ENCODE measurements at regions not wholly inside any gene's neighbourhood (a gene's known extent, or its start where the extent isn't known, plus 50 kb on each side); places are given as distances from the start of the nearest gene placed in this dataset.

DNA sequence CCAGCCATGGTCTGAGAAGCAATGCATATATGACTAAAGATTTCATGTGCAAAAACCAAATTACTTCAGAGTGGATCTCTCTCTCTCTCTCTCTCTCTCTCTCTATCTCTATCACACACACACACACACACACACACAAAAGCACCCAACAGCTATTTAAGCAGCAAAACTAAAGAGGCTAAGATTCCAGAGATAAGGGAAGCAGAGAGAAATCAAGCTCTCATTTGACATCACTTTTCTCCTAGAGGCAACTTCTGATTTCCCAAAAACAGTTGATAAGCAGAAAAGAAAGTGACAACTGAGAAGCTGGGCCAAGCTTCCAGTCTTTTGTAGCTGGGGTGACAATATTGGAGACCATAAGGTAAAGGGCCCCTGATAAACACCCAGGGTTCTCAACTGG, 526.0 kb upstream of the NR2F2 start:
- no peaks in the 10 kb centered on the region for H3K27me3 ChIP-seq
- no peaks in the 10 kb centered on the region for H3K9me3 ChIP-seq
- no peak for DNase-seq (ENCODE audit: low spot score in 2 of 2)
- H3K4me1 ChIP-seq, result no peaks in the 10 kb centered on the region
- no peak overlapping the region for H3K4me3 ChIP-seq
- H3K36me3 ChIP-seq, result no peaks in the 10 kb centered on the region
- no peak overlapping the region for H3K27ac ChIP-seq
- TF ChIP-seq POLR2A (IDR thresholded peaks at IDR 0.05), result no peak

DNA sequence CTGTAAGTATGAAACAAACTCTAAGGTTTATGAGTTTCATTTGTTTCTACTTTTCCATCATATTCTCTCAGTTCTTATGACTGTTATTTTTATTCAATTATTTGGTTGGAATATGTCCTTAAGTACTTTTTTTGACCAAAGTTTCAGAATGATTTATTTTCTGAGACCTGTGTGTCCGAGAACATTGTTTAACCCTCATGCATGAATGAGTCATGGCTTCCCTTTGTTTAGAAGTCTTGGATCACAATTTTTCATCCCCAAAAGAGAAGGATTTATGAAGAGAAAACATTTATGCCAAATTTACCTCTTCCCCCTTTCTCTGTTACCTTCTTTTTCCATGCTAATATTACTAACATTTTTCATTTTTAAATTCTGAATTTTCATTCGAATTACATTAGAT, 518.0 kb upstream of the NR2F2 start:
- H3K36me3 ChIP-seq, result no peaks in the 10 kb centered on the region
- DNase-seq (ENCODE audit: low spot score in 2 of 2), result no peak
- no peaks in the 10 kb centered on the region for H3K9me3 ChIP-seq
- no peak overlapping the region for H3K27ac ChIP-seq
- no peaks in the 10 kb centered on the region for H3K27me3 ChIP-seq
- TF ChIP-seq, protein P1, sequence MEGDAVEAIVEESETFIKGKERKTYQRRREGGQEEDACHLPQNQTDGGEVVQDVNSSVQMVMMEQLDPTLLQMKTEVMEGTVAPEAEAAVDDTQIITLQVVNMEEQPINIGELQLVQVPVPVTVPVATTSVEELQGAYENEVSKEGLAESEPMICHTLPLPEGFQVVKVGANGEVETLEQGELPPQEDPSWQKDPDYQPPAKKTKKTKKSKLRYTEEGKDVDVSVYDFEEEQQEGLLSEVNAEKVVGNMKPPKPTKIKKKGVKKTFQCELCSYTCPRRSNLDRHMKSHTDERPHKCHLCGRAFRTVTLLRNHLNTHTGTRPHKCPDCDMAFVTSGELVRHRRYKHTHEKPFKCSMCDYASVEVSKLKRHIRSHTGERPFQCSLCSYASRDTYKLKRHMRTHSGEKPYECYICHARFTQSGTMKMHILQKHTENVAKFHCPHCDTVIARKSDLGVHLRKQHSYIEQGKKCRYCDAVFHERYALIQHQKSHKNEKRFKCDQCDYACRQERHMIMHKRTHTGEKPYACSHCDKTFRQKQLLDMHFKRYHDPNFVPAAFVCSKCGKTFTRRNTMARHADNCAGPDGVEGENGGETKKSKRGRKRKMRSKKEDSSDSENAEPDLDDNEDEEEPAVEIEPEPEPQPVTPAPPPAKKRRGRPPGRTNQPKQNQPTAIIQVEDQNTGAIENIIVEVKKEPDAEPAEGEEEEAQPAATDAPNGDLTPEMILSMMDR (IDR thresholded peaks at IDR 0.05), result no peak
- TF ChIP-seq EP300 (IDR thresholded peaks at IDR 0.05), result no peak
- no peak for TF ChIP-seq POLR2AphosphoS5 (IDR thresholded peaks at IDR 0.05)
- no peak for TF ChIP-seq POLR2A (IDR thresholded peaks at IDR 0.05)
- H3K4me1 ChIP-seq, result no peaks in the 10 kb centered on the region
- WGBS, result 73% methylated on average over 2 of the region's 2 CpGs
- no peak overlapping the region for H3K4me3 ChIP-seq

DNA sequence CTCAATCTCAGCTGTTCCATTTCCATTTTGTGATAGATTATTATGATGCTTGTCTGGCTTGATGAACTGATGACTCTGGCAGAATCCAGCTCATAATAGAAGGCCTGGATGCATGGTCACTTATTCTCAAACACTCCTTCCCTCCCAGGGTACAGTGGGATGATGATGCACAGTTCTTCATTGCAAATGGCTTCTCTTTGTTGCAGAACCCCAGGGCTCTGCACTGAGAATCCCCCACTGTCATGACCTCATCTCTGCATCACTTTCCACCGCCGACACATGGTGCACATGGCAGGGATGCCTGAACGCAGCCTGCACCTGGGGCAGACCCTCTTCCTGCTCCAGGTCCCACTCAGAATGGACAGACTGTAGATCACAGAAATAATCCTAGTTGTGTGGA, 515.6 kb upstream of the NR2F2 start:
- TF ChIP-seq, protein P1 (IDR thresholded peaks at IDR 0.05), result no peak
- no peak for TF ChIP-seq POLR2AphosphoS5 (IDR thresholded peaks at IDR 0.05)
- TF ChIP-seq POLR2A (IDR thresholded peaks at IDR 0.05), result no peak
- no peak for TF ChIP-seq EP300 (IDR thresholded peaks at IDR 0.05)
- no peak for DNase-seq (ENCODE audit: low spot score in 2 of 2)
- H3K9me3 ChIP-seq, result no peaks in the 10 kb centered on the region
- no peak overlapping the region for H3K27ac ChIP-seq
- H3K4me1 ChIP-seq, result no peaks in the 10 kb centered on the region
- no peak overlapping the region for H3K4me3 ChIP-seq
- WGBS, result 87% methylated on average over 3 of the region's 3 CpGs
- no peaks in the 10 kb centered on the region for H3K36me3 ChIP-seq
- H3K27me3 ChIP-seq, result no peaks in the 10 kb centered on the region

DNA sequence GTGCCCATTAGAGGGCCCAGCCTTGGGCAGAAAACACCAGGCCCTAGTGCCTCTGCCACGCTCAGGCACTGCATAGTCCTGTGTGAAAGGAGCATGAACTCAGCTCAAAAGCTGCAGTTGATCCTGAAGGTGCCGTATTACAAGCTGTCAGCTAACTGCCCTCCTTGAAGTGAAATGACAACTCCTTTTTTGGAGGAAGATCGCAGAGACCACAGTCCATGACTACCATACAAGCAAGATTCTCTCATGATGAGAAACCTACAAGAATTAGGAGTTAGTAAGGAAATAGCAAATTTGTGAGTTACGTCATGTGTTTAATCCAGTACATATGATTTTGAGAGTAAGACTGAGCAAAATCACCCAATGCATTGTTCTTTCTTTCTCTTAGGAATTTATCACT, 513.9 kb upstream of the NR2F2 start:
- Histone ChIP-seq H3K36me3 (no peaks in the 10 kb centered on the region), H3K9me3 (no peaks in the 10 kb centered on the region), H3K27ac (no peak overlapping the region), H3K4me1 (no peaks in the 10 kb centered on the region), H3K4me3 (no peak overlapping the region), H3K27me3 (no peaks in the 10 kb centered on the region)
- 85% methylated on average over 4 of the region's 4 CpGs for WGBS
- TF ChIP-seq POLR2A (IDR thresholded peaks at IDR 0.05) (no peak), POLR2AphosphoS5 (IDR thresholded peaks at IDR 0.05) (no peak), EP300 (IDR thresholded peaks at IDR 0.05) (no peak)
- TF ChIP-seq, protein P1 (IDR thresholded peaks at IDR 0.05), result no peak
- no peak for DNase-seq (ENCODE audit: low spot score in 2 of 2)

DNA sequence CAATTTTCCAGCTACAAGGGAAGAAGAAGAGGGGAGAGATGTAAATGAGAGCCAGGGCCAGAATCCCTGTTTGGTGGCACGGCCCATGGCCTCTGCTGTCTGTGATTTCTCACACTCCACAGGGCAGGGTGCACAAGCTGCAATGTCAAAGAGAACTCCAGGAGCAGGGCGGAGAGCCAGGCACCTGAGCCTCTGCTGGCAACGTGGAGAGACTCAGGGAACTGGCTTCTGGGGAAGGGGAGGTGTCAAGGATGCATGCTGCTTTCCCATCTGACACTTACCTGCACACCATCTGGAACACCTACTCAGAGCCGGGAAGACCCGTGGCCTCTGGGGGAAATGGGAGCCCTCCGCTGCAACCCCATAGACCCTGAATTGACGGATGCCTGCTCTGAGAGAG, 507.5 kb upstream of the NR2F2 start:
- DNase-seq (ENCODE audit: low spot score in 2 of 2), result no peak
- Histone ChIP-seq H3K9me3 (no peaks in the 10 kb centered on the region), H3K27ac (no peak overlapping the region), H3K36me3 (no peaks in the 10 kb centered on the region), H3K4me3 (no peak overlapping the region), H3K27me3 (no peaks in the 10 kb centered on the region), H3K4me1 (no peaks in the 10 kb centered on the region)
- TF ChIP-seq POLR2A (IDR thresholded peaks at IDR 0.05) (no peak), EP300 (IDR thresholded peaks at IDR 0.05) (no peak), POLR2AphosphoS5 (IDR thresholded peaks at IDR 0.05) (no peak)
- TF ChIP-seq, protein P1 (IDR thresholded peaks at IDR 0.05), result no peak
- WGBS, result 75% methylated on average over 5 of the region's 7 CpGs

DNA sequence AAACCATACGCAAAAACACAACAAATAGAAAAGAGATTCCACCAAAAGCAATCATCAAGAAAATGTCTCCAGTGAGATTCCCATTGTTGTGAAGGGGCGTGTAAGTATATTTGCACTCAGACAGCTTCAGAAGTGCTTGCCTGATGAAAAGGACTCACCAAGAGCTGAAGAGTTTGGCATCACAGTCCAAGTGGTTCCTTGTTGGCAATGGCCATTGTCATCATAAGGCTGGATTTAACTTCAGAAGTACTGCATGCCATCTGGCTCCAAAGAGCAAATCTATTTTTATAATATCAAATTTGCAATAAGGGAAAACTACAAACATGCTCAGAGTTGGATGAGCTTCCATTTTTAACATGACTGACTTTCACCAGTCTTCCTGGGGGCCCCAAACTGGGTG, 505.3 kb upstream of the NR2F2 start:
- DNase-seq (ENCODE audit: low spot score in 2 of 2), result no peak
- no peaks in the 10 kb centered on the region for H3K36me3 ChIP-seq
- H3K27me3 ChIP-seq, result no peaks in the 10 kb centered on the region
- H3K27ac ChIP-seq, result no peak overlapping the region
- no peaks in the 10 kb centered on the region for H3K4me1 ChIP-seq
- no peaks in the 10 kb centered on the region for H3K9me3 ChIP-seq
- 73% methylated on average over 2 of the region's 2 CpGs for WGBS
- no peak for TF ChIP-seq EP300 (IDR thresholded peaks at IDR 0.05)
- no peak for TF ChIP-seq POLR2A (IDR thresholded peaks at IDR 0.05)
- TF ChIP-seq POLR2AphosphoS5 (IDR thresholded peaks at IDR 0.05), result no peak
- TF ChIP-seq, protein P1 (IDR thresholded peaks at IDR 0.05), result no peak
- no peak overlapping the region for H3K4me3 ChIP-seq

All from suprapubic skin (tissue), 4 donors.